ENCODE measurements at regions not wholly inside any gene's neighbourhood (a gene's known extent, or its start where the extent isn't known, plus 50 kb on each side); places are given as distances from the start of the nearest gene placed in this dataset.

DNA sequence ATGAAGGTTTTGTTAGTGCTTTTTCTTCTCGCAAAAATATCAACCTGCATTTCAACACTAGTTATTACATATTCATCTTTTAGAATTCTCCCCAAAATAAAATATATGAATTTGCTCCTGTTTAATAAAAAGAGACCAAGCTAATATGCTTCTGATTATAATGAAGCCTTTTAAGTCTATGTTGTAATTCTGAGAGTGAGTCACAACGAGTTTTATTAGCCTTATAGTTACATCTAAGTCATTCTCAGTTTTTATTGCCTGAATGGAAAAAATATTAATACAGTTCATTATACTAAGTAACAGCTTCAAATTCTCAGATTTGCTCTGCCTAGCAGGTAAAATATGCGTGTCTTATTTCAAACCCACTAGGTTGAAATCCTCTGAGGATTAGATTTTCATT lies 152.4 kb upstream of the CELF2 start:
- no peak overlapping the region for H2BK15ac ChIP-seq (ENCODE audit: low read length)
- no peak overlapping the region for H3K4me2 ChIP-seq (ENCODE audit: insufficient read depth, low read length, poor library complexity, severe bottlenecking)
- WGBS, 2 donors (ENCODE audit: extremely low coverage in 2 of 2, insufficient read length in 2 of 2, insufficient replicate concordance in 1 of 2), result no CpG with 5 or more reads among the region's 3 CpGs
- no peak overlapping the region for H2BK5ac ChIP-seq (ENCODE audit: low read length)
- no peak overlapping the region for H3K27ac ChIP-seq (replicated peaks; ENCODE audit: low read length)
- no peak overlapping the region for H2AFZ ChIP-seq (ENCODE audit: low read length)
- peaks cover under 1 to 2% of the 10 kb centered on the region in 2 donors for H3K4me1 ChIP-seq (ENCODE audit: control insufficient read depth in 2 of 2, insufficient read depth in 1 of 2, low read depth in 1 of 2, low read length in 2 of 2)
- no peak overlapping the region for H3K9ac ChIP-seq (ENCODE audit: low read depth, low read length, poor library complexity)
- H3K27me3 ChIP-seq (ENCODE audit: control insufficient read depth in 3 of 3, insufficient read depth in 3 of 3, low read depth in 1 of 3, low read length in 3 of 3), result no peaks in the 10 kb centered on the region
- DNase-seq (ENCODE audit: low spot score), result no peak
- no peak overlapping the region for H3K4me3 ChIP-seq (ENCODE audit: low read length in 2 of 2)
- H3K79me1 ChIP-seq (ENCODE audit: low read depth, low read length), result no peaks in the 10 kb centered on the region
- H3K23ac ChIP-seq (ENCODE audit: low read depth, low read length, poor library complexity), result no peak overlapping the region
- H4K91ac ChIP-seq (ENCODE audit: low read depth, low read length, poor library complexity), result no peak overlapping the region
- peaks cover 0 to 2% of the 10 kb centered on the region in 2 donors for H3K9me3 ChIP-seq (replicated peaks in 1 of 2; ENCODE audit: control insufficient read depth in 2 of 2, insufficient read depth in 1 of 2, low read depth in 1 of 2, low read length in 2 of 2)
- H3K14ac ChIP-seq (ENCODE audit: low read length), result no peak overlapping the region
- H3K36me3 ChIP-seq (replicated peaks in 1 of 2; ENCODE audit: control insufficient read depth in 2 of 2, insufficient read depth in 2 of 2, low read length in 2 of 2), result no peaks in the 10 kb centered on the region
- no peak overlapping the region for H2BK120ac ChIP-seq (ENCODE audit: low read depth, low read length)
- no peak overlapping the region for H4K8ac ChIP-seq (ENCODE audit: low read depth, low read length)
- H3K4ac ChIP-seq (ENCODE audit: low read length), result no peak overlapping the region
- H2AK5ac ChIP-seq (ENCODE audit: low read depth, low read length), result no peak overlapping the region
- H3K18ac ChIP-seq (ENCODE audit: low read length), result no peak overlapping the region
- H2BK12ac ChIP-seq (ENCODE audit: low read length), result no peak overlapping the region

DNA sequence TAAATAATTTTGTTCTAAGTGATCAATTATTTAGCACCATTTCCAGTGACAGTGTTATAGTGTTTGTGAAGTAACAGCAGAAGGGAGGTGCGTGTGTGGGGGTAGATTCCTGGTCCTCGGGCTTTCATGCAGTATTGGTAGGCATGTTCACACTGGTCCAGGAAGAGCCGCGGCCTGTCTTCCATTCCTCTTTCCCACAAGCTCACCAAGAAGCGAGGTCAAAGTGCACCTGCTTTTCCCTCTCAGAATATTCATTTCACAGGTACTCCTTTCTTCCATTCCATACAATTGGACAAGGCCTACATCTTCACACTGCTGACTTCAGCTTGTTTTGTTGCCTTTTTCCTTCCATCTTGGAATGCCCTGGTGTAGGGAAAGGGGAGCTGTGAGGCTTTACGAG lies 151.8 kb upstream of the CELF2 start:
- H3K23ac ChIP-seq (ENCODE audit: low read depth, low read length, poor library complexity), result no peak overlapping the region
- no peak overlapping the region for H2BK120ac ChIP-seq (ENCODE audit: low read depth, low read length)
- H3K18ac ChIP-seq (ENCODE audit: low read length), result no peak overlapping the region
- H3K4ac ChIP-seq (ENCODE audit: low read length), result no peak overlapping the region
- no peak overlapping the region for H3K27ac ChIP-seq (replicated peaks; ENCODE audit: low read length)
- H3K4me1 ChIP-seq (ENCODE audit: control insufficient read depth in 2 of 2, insufficient read depth in 1 of 2, low read depth in 1 of 2, low read length in 2 of 2), result peaks cover 4 to 8% of the 10 kb centered on the region in 2 donors
- no peak for DNase-seq (ENCODE audit: low spot score)
- no peak overlapping the region for H3K4me2 ChIP-seq (ENCODE audit: insufficient read depth, low read length, poor library complexity, severe bottlenecking)
- no peak overlapping the region for H2AFZ ChIP-seq (ENCODE audit: low read length)
- no peak overlapping the region for H4K91ac ChIP-seq (ENCODE audit: low read depth, low read length, poor library complexity)
- H3K36me3 ChIP-seq (replicated peaks in 1 of 2; ENCODE audit: control insufficient read depth in 2 of 2, insufficient read depth in 2 of 2, low read length in 2 of 2), result no peaks in the 10 kb centered on the region
- no peak overlapping the region for H3K9ac ChIP-seq (ENCODE audit: low read depth, low read length, poor library complexity)
- H3K9me3 ChIP-seq (replicated peaks in 1 of 2; ENCODE audit: control insufficient read depth in 2 of 2, insufficient read depth in 1 of 2, low read depth in 1 of 2, low read length in 2 of 2), result peaks cover 0 to 2% of the 10 kb centered on the region in 2 donors
- no peak overlapping the region for H2BK15ac ChIP-seq (ENCODE audit: low read length)
- no peaks in the 10 kb centered on the region for H3K27me3 ChIP-seq (ENCODE audit: control insufficient read depth in 3 of 3, insufficient read depth in 3 of 3, low read depth in 1 of 3, low read length in 3 of 3)
- no peak overlapping the region for H2BK12ac ChIP-seq (ENCODE audit: low read length)
- H2AK5ac ChIP-seq (ENCODE audit: low read depth, low read length), result no peak overlapping the region
- no peak overlapping the region for H3K14ac ChIP-seq (ENCODE audit: low read length)
- H2BK5ac ChIP-seq (ENCODE audit: low read length), result no peak overlapping the region
- WGBS, 2 donors (ENCODE audit: extremely low coverage in 2 of 2, insufficient read length in 2 of 2, insufficient replicate concordance in 1 of 2), result no CpG with 5 or more reads among the region's 6 CpGs
- no peak overlapping the region for H3K4me3 ChIP-seq (ENCODE audit: low read length in 2 of 2)
- H3K79me1 ChIP-seq (ENCODE audit: low read depth, low read length), result no peaks in the 10 kb centered on the region
- H4K8ac ChIP-seq (ENCODE audit: low read depth, low read length), result no peak overlapping the region

- no peak overlapping the region for H3K18ac ChIP-seq (ENCODE audit: low read length)
- WGBS, 2 donors (ENCODE audit: extremely low coverage in 2 of 2, insufficient read length in 2 of 2, insufficient replicate concordance in 1 of 2), result no CpG with 5 or more reads among the region's 4 CpGs
- no peak overlapping the region for H3K9ac ChIP-seq (ENCODE audit: low read depth, low read length, poor library complexity)
- no peaks in the 10 kb centered on the region for H3K36me3 ChIP-seq (replicated peaks in 1 of 2; ENCODE audit: control insufficient read depth in 2 of 2, insufficient read depth in 2 of 2, low read length in 2 of 2)
- no peak overlapping the region for H2AFZ ChIP-seq (ENCODE audit: low read length)
- H2BK5ac ChIP-seq (ENCODE audit: low read length), result no peak overlapping the region
- H2BK12ac ChIP-seq (ENCODE audit: low read length), result no peak overlapping the region
- H4K91ac ChIP-seq (ENCODE audit: low read depth, low read length, poor library complexity), result no peak overlapping the region
- no peak overlapping the region for H2BK15ac ChIP-seq (ENCODE audit: low read length)
- H3K4ac ChIP-seq (ENCODE audit: low read length), result no peak overlapping the region
- no peak for DNase-seq (ENCODE audit: low spot score)
- H3K4me2 ChIP-seq (ENCODE audit: insufficient read depth, low read length, poor library complexity, severe bottlenecking), result no peak overlapping the region
- H2AK5ac ChIP-seq (ENCODE audit: low read depth, low read length), result no peak overlapping the region
- H3K23ac ChIP-seq (ENCODE audit: low read depth, low read length, poor library complexity), result no peak overlapping the region
- H3K9me3 ChIP-seq (replicated peaks in 1 of 2; ENCODE audit: control insufficient read depth in 2 of 2, insufficient read depth in 1 of 2, low read depth in 1 of 2, low read length in 2 of 2), result no peaks in the 10 kb centered on the region
- H4K8ac ChIP-seq (ENCODE audit: low read depth, low read length), result no peak overlapping the region
- no peak overlapping the region for H2BK120ac ChIP-seq (ENCODE audit: low read depth, low read length)
- no peak overlapping the region for H3K14ac ChIP-seq (ENCODE audit: low read length)
- H3K27me3 ChIP-seq (ENCODE audit: control insufficient read depth in 3 of 3, insufficient read depth in 3 of 3, low read depth in 1 of 3, low read length in 3 of 3), result no peaks in the 10 kb centered on the region
- H3K79me1 ChIP-seq (ENCODE audit: low read depth, low read length), result no peaks in the 10 kb centered on the region
- no peak overlapping the region for H3K4me3 ChIP-seq (ENCODE audit: low read length in 2 of 2)
- peaks cover 12 to 21% of the 10 kb centered on the region in 2 donors for H3K4me1 ChIP-seq (ENCODE audit: control insufficient read depth in 2 of 2, insufficient read depth in 1 of 2, low read depth in 1 of 2, low read length in 2 of 2)
- no peak overlapping the region for H3K27ac ChIP-seq (replicated peaks; ENCODE audit: low read length)
Measured at GRCh38 chr10:10869592-10869991, 148.1 kb upstream of the CELF2 start.

DNA sequence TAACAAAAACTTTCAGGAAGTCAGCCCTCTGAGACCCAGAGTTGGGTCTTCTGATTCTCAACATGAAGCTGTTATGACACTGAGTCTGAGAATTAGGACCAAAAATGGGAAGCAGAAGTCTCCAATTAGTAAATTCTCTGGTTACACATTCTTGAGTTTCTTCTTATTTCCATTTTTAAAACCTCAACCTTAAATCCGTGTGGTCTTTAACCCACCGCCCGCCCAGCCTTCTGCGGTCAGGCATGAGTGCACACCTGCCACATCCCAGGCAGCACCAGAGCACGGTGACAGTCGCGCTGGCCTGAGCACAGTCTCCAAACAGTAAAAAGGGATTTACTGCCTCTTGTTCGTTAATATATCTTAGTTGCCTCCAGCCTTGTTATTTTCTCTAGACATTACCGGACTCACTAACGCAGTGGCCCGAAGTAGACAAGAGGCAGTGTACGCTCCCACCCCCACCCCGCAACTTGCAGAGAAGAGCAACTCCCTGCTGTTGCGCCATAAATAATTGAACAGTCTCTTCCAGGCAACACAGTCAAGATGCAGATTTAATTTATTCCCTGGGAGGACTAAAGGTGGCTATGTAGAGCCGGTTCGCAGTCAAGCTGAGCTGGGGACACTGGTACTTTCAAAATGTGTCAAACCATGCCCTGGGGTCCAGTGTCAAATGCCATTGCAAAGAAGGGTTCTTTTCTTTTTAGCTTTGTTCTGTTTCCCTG lies 147.0 kb upstream of the CELF2 start:
- no peak overlapping the region for H2BK120ac ChIP-seq (ENCODE audit: low read depth, low read length)
- H2AFZ ChIP-seq (ENCODE audit: low read length), result peak overlapping the region; percentile 72
- H2BK15ac ChIP-seq (ENCODE audit: low read length), result no peak overlapping the region
- no CpG with 5 or more reads among the region's 16 CpGs for WGBS, 2 donors (ENCODE audit: extremely low coverage in 2 of 2, insufficient read length in 2 of 2, insufficient replicate concordance in 1 of 2)
- H3K14ac ChIP-seq (ENCODE audit: low read length), result no peak overlapping the region
- H3K27ac ChIP-seq (replicated peaks; ENCODE audit: low read length), result peak overlapping the region; percentile 48
- H2BK5ac ChIP-seq (ENCODE audit: low read length), result no peak overlapping the region
- no peak overlapping the region for H4K91ac ChIP-seq (ENCODE audit: low read depth, low read length, poor library complexity)
- no peak overlapping the region for H2AK5ac ChIP-seq (ENCODE audit: low read depth, low read length)
- H3K9me3 ChIP-seq (replicated peaks in 1 of 2; ENCODE audit: control insufficient read depth in 2 of 2, insufficient read depth in 1 of 2, low read depth in 1 of 2, low read length in 2 of 2), result no peaks in the 10 kb centered on the region
- no peaks in the 10 kb centered on the region for H3K36me3 ChIP-seq (replicated peaks in 1 of 2; ENCODE audit: control insufficient read depth in 2 of 2, insufficient read depth in 2 of 2, low read length in 2 of 2)
- no peak overlapping the region for H3K18ac ChIP-seq (ENCODE audit: low read length)
- no peak overlapping the region for H3K4ac ChIP-seq (ENCODE audit: low read length)
- DNase-seq (ENCODE audit: low spot score), result peak; percentile 21
- H3K23ac ChIP-seq (ENCODE audit: low read depth, low read length, poor library complexity), result no peak overlapping the region
- H3K4me3 ChIP-seq (ENCODE audit: low read length in 2 of 2), result peak overlapping the region in 1 of 2 donors; percentile 36
- H3K9ac ChIP-seq (ENCODE audit: low read depth, low read length, poor library complexity), result no peak overlapping the region
- no peaks in the 10 kb centered on the region for H3K27me3 ChIP-seq (ENCODE audit: control insufficient read depth in 3 of 3, insufficient read depth in 3 of 3, low read depth in 1 of 3, low read length in 3 of 3)
- H2BK12ac ChIP-seq (ENCODE audit: low read length), result no peak overlapping the region
- H3K79me1 ChIP-seq (ENCODE audit: low read depth, low read length), result no peaks in the 10 kb centered on the region
- peaks cover 12 to 21% of the 10 kb centered on the region in 2 donors for H3K4me1 ChIP-seq (ENCODE audit: control insufficient read depth in 2 of 2, insufficient read depth in 1 of 2, low read depth in 1 of 2, low read length in 2 of 2)
- H3K4me2 ChIP-seq (ENCODE audit: insufficient read depth, low read length, poor library complexity, severe bottlenecking), result peak overlapping the region; percentile 21
- no peak overlapping the region for H4K8ac ChIP-seq (ENCODE audit: low read depth, low read length)

All from neuronal stem cell (in vitro differentiated cells).